SU-DHL-6 (cell line): ENCODE measurements at regions not wholly inside any gene's neighbourhood (a gene's known extent, or its start where the extent isn't known, plus 50 kb on each side); places are given as distances from the start of the nearest gene placed in this dataset.

Experiments used
- CTCF ChIP-seq: fragments of 200-600 bp; sonication (generic); IDR thresholded peaks from one replicate; pipeline ENCODE4 v1.5.1; 2017; ENCODE audit warnings: antibody characterized with exemption, mild to moderate bottlenecking, low read length, moderate library complexity; ENCODE audit not compliant: insufficient read depth, poor library complexity, severe bottlenecking
- EZH2phosphoT487 ChIP-seq: fragments of 200-600 bp; sonication (generic), shearing (Covaris generic); conservative IDR thresholded peaks from 2 replicates; pipeline ENCODE4 v1.6.1; 2018; ENCODE audit warnings: mild to moderate bottlenecking, antibody characterized with exemption, low read length, moderate library complexity, mixed read lengths

GRCh38 chr4:24690436-24690835, 104.9 kb upstream of the SOD3 start:
- no peak for TF ChIP-seq CTCF
- no peak for TF ChIP-seq EZH2phosphoT487
